MG63 (cell line): ENCODE measurements at regions not wholly inside any gene's neighbourhood (a gene's known extent, or its start where the extent isn't known, plus 50 kb on each side); places are given as distances from the start of the nearest gene placed in this dataset.

Experiments
- DNase-seq: peaks from one replicate; pipeline ENCODE4 v3.0.0-alpha.2; 2020
- H3K27me3 ChIP-seq: fragments of 250-450 bp; sonication (Bioruptor Pico); 2 replicates; pipeline ENCODE4 v1.5.1; 2020; ENCODE audit warnings: mild to moderate bottlenecking, moderate library complexity
- H3K36me3 ChIP-seq: fragments of 250-450 bp; sonication (Bioruptor Pico); 2 replicates; pipeline ENCODE4 v1.5.1; 2020; ENCODE audit warnings: mild to moderate bottlenecking, moderate library complexity
- H3K4me3 ChIP-seq: fragments of 250-450 bp; sonication (Bioruptor Pico); 2 replicates; pipeline ENCODE4 v1.5.1; 2020; ENCODE audit warnings: mild to moderate bottlenecking, moderate library complexity
- H3K9me3 ChIP-seq: fragments of 250-450 bp; sonication (Bioruptor Pico); 2 replicates; pipeline ENCODE4 v1.5.1; 2020; ENCODE audit warnings: mild to moderate bottlenecking, moderate library complexity

GRCh38 chr19:31974941-31975340, 370.5 kb upstream of the ZNF507 start:
- H3K36me3 ChIP-seq: no peaks in the 10 kb centered on the region
- H3K27me3 ChIP-seq: no peaks in the 10 kb centered on the region
- no peaks in the 10 kb centered on the region for H3K9me3 ChIP-seq
- no peak for DNase-seq
- H3K4me3 ChIP-seq: no peak overlapping the region

- Histone ChIP-seq H3K36me3 (no peaks in the 10 kb centered on the region), H3K27me3 (no peaks in the 10 kb centered on the region), H3K4me3 (no peak overlapping the region), H3K9me3 (no peaks in the 10 kb centered on the region)
- DNase-seq: no peak
These were observed 369.9 kb upstream of the ZNF507 start for GRCh38 chr19:31975461-31975860.

GRCh38 chr19:31976775-31977536, 368.5 kb upstream of the ZNF507 start:
- Histone ChIP-seq H3K36me3 (no peaks in the 10 kb centered on the region), H3K9me3 (no peaks in the 10 kb centered on the region), H3K4me3 (no peak overlapping the region), H3K27me3 (no peaks in the 10 kb centered on the region)
- no peak for DNase-seq

GRCh38 chr19:31979362-31979761, 366.0 kb upstream of the ZNF507 start:
- no peaks in the 10 kb centered on the region for H3K36me3 ChIP-seq
- H3K9me3 ChIP-seq: no peaks in the 10 kb centered on the region
- no peaks in the 10 kb centered on the region for H3K27me3 ChIP-seq
- H3K4me3 ChIP-seq: no peak overlapping the region
- no peak for DNase-seq

GRCh38 chr19:31979949-31980670, 365.3 kb upstream of the ZNF507 start:
- no peak for DNase-seq
- no peaks in the 10 kb centered on the region for H3K9me3 ChIP-seq
- H3K36me3 ChIP-seq: no peaks in the 10 kb centered on the region
- H3K4me3 ChIP-seq: no peak overlapping the region
- H3K27me3 ChIP-seq: no peaks in the 10 kb centered on the region

GRCh38 chr19:31980796-31981195, 364.6 kb upstream of the ZNF507 start:
- Histone ChIP-seq H3K36me3 (no peaks in the 10 kb centered on the region), H3K4me3 (no peak overlapping the region), H3K9me3 (no peaks in the 10 kb centered on the region; the same call in 1 of the 2 replicates), H3K27me3 (no peaks in the 10 kb centered on the region)
- no peak for DNase-seq

GRCh38 chr19:31981545-31981944, 363.9 kb upstream of the ZNF507 start:
- DNase-seq: no peak
- H3K9me3 ChIP-seq: no peaks in the 10 kb centered on the region; the same call in 1 of the 2 replicates
- no peaks in the 10 kb centered on the region for H3K27me3 ChIP-seq
- no peak overlapping the region for H3K4me3 ChIP-seq
- no peaks in the 10 kb centered on the region for H3K36me3 ChIP-seq

- no peak for DNase-seq
- H3K4me3 ChIP-seq: no peak overlapping the region
These were observed 361.8 kb upstream of the ZNF507 start for GRCh38 chr19:31983647-31984046.

GRCh38 chr19:31985001-31985605, 360.3 kb upstream of the ZNF507 start:
- Histone ChIP-seq H3K27me3 (no peaks in the 10 kb centered on the region), H3K36me3 (no peaks in the 10 kb centered on the region), H3K9me3 (no peaks in the 10 kb centered on the region; the same call in 1 of the 2 replicates), H3K4me3 (no peak overlapping the region)
- no peak for DNase-seq

More at GRCh38 chr19:31983647-31984046, 361.8 kb upstream of the ZNF507 start:
- Histone ChIP-seq H3K9me3 (no peaks in the 10 kb centered on the region; the same call in 1 of the 2 replicates), H3K27me3 (no peaks in the 10 kb centered on the region), H3K36me3 (no peaks in the 10 kb centered on the region)

- Histone ChIP-seq H3K27me3 (no peaks in the 10 kb centered on the region), H3K9me3 (no peaks in the 10 kb centered on the region; the same call in 1 of the 2 replicates), H3K36me3 (no peaks in the 10 kb centered on the region), H3K4me3 (no peak overlapping the region)
- DNase-seq: no peak
These were observed 358.5 kb upstream of the ZNF507 start for GRCh38 chr19:31986951-31987350.

- H3K36me3 ChIP-seq: no peaks in the 10 kb centered on the region
- no peaks in the 10 kb centered on the region for H3K27me3 ChIP-seq
- H3K4me3 ChIP-seq: no peak overlapping the region
- no peak for DNase-seq
- H3K9me3 ChIP-seq: no peaks in the 10 kb centered on the region; the same call in 1 of the 2 replicates
These were observed 357.2 kb upstream of the ZNF507 start for GRCh38 chr19:31988256-31988655.

- no peaks in the 10 kb centered on the region for H3K27me3 ChIP-seq
- H3K9me3 ChIP-seq: no peaks in the 10 kb centered on the region
- H3K36me3 ChIP-seq: no peaks in the 10 kb centered on the region
- no peak overlapping the region for H3K4me3 ChIP-seq
- no peak for DNase-seq
These were observed 353.3 kb upstream of the ZNF507 start for GRCh38 chr19:31991984-31992655.

GRCh38 chr19:31992750-31993149, 352.7 kb upstream of the ZNF507 start:
- no peaks in the 10 kb centered on the region for H3K27me3 ChIP-seq
- DNase-seq: no peak
- no peaks in the 10 kb centered on the region for H3K36me3 ChIP-seq
- no peaks in the 10 kb centered on the region for H3K9me3 ChIP-seq
- no peak overlapping the region for H3K4me3 ChIP-seq

- Histone ChIP-seq H3K9me3 (no peaks in the 10 kb centered on the region), H3K27me3 (no peaks in the 10 kb centered on the region), H3K36me3 (no peaks in the 10 kb centered on the region), H3K4me3 (no peak overlapping the region)
- no peak for DNase-seq
These were observed 349.9 kb upstream of the ZNF507 start for GRCh38 chr19:31995546-31995945.

GRCh38 chr19:32010071-32010470, 335.3 kb upstream of the ZNF507 start:
- Histone ChIP-seq H3K27me3 (no peaks in the 10 kb centered on the region), H3K36me3 (no peaks in the 10 kb centered on the region), H3K9me3 (no peaks in the 10 kb centered on the region), H3K4me3 (no peak overlapping the region)
- DNase-seq: no peak

GRCh38 chr19:32012206-32012605, 333.2 kb upstream of the ZNF507 start:
- no peak for DNase-seq

More at GRCh38 chr19:32012206-32012605, 333.2 kb upstream of the ZNF507 start:
- Histone ChIP-seq H3K27me3 (no peaks in the 10 kb centered on the region), H3K4me3 (no peak overlapping the region), H3K36me3 (no peaks in the 10 kb centered on the region), H3K9me3 (peaks cover 8% of the 10 kb centered on the region)
